ENCODE measurements at regions not wholly inside any gene's neighbourhood (a gene's known extent, or its start where the extent isn't known, plus 50 kb on each side); places are given as distances from the start of the nearest gene placed in this dataset.
A peak's percentile ranks its signal among the peaks of the same experiment; 100 is the strongest.

GRCh38 chr19:30968210-30968609, 381.0 kb downstream of the TSHZ3 start:
- no peaks in the 10 kb centered on the region for H3F3A ChIP-seq (ENCODE audit: low read depth)
- TF ChIP-seq CTCF (IDR thresholded peaks at IDR 0.05), result peak; percentile 23
- TF ChIP-seq EZH2phosphoT487 (IDR thresholded peaks at IDR 0.05), result no peak
- H3K36me3 ChIP-seq, result no peaks in the 10 kb centered on the region
- peak; percentile 13 for DNase-seq (ENCODE audit: low spot score)
- no peak overlapping the region for H3K4me3 ChIP-seq
- H3K4me2 ChIP-seq, result no peak overlapping the region
- H3K9ac ChIP-seq, result no peak overlapping the region
- H2AFZ ChIP-seq (replicated peaks), result no peak overlapping the region
- no peaks in the 10 kb centered on the region for H3K4me1 ChIP-seq
- no peaks in the 10 kb centered on the region for H4K20me1 ChIP-seq (ENCODE audit: low read depth)
- no peak overlapping the region for H3K4me3 Mint-ChIP-seq
- H3K27ac Mint-ChIP-seq, result no peak overlapping the region
- H3K9me3 Mint-ChIP-seq, result peaks cover 2% of the 10 kb centered on the region
- no peaks in the 10 kb centered on the region for H3K79me2 ChIP-seq (ENCODE audit: low read depth)
- no peaks in the 10 kb centered on the region for H3K4me1 Mint-ChIP-seq
- no peaks in the 10 kb centered on the region for H3K9me3 ChIP-seq (ENCODE audit: low read depth)
- no peaks in the 10 kb centered on the region for H3K36me3 Mint-ChIP-seq
- no peaks in the 10 kb centered on the region for H3K27me3 Mint-ChIP-seq (ENCODE audit: insufficient read depth, low read depth)
- no peaks in the 10 kb centered on the region for H3K27me3 ChIP-seq
- no peak overlapping the region for H3K27ac ChIP-seq

- no peaks in the 10 kb centered on the region for H3K9me3 ChIP-seq (ENCODE audit: low read depth)
- H3K4me3 Mint-ChIP-seq, result no peak overlapping the region
- H3K4me3 ChIP-seq, result no peak overlapping the region
- no peaks in the 10 kb centered on the region for H3K79me2 ChIP-seq (ENCODE audit: low read depth)
- no peaks in the 10 kb centered on the region for H3K27me3 ChIP-seq
- no peaks in the 10 kb centered on the region for H4K20me1 ChIP-seq (ENCODE audit: low read depth)
- H3F3A ChIP-seq (ENCODE audit: low read depth), result no peaks in the 10 kb centered on the region
- no peak overlapping the region for H3K27ac ChIP-seq
- no peaks in the 10 kb centered on the region for H3K4me1 ChIP-seq
- no peak overlapping the region for H3K9ac ChIP-seq
- H3K4me1 Mint-ChIP-seq, result no peaks in the 10 kb centered on the region
- H3K27ac Mint-ChIP-seq, result no peak overlapping the region
- H3K9me3 Mint-ChIP-seq, result peaks cover 2% of the 10 kb centered on the region
- no peaks in the 10 kb centered on the region for H3K36me3 Mint-ChIP-seq
- DNase-seq (ENCODE audit: low spot score), result no peak
- TF ChIP-seq EZH2 (IDR thresholded peaks at IDR 0.05) (no peak), EZH2phosphoT487 (IDR thresholded peaks at IDR 0.05) (no peak), CTCF (IDR thresholded peaks at IDR 0.05) (no peak)
- no peaks in the 10 kb centered on the region for H3K27me3 Mint-ChIP-seq (ENCODE audit: insufficient read depth, low read depth)
- no peaks in the 10 kb centered on the region for H3K36me3 ChIP-seq
- no peak overlapping the region for H2AFZ ChIP-seq (replicated peaks)
- no peak overlapping the region for H3K4me2 ChIP-seq
Measured at GRCh38 chr19:30966486-30966885, 382.8 kb downstream of the TSHZ3 start.

- no peak overlapping the region for H3K27ac ChIP-seq
- H3K79me2 ChIP-seq (ENCODE audit: low read depth), result no peaks in the 10 kb centered on the region
- no peaks in the 10 kb centered on the region for H3K9me3 ChIP-seq (ENCODE audit: low read depth)
- H3F3A ChIP-seq (ENCODE audit: low read depth), result no peaks in the 10 kb centered on the region
- no peak overlapping the region for H3K4me2 ChIP-seq
- Mint-ChIP-seq H3K36me3 (no peaks in the 10 kb centered on the region), H3K27me3 (ENCODE audit: insufficient read depth, low read depth) (peaks cover 5% of the 10 kb centered on the region), H3K27ac (no peak overlapping the region), H3K4me1 (peaks cover 4% of the 10 kb centered on the region), H3K9me3 (peaks cover 2% of the 10 kb centered on the region), H3K4me3 (no peak overlapping the region)
- no peaks in the 10 kb centered on the region for H3K36me3 ChIP-seq
- H2AFZ ChIP-seq (replicated peaks), result no peak overlapping the region
- no peak for DNase-seq (ENCODE audit: low spot score)
- H3K27me3 ChIP-seq, result no peaks in the 10 kb centered on the region
- TF ChIP-seq CTCF (IDR thresholded peaks at IDR 0.05), result no peak
- TF ChIP-seq EZH2phosphoT487 (IDR thresholded peaks at IDR 0.05), result no peak
- TF ChIP-seq EZH2 (IDR thresholded peaks at IDR 0.05), result no peak
- H3K9ac ChIP-seq, result no peak overlapping the region
- H3K4me1 ChIP-seq, result peaks cover 3% of the 10 kb centered on the region
- H4K20me1 ChIP-seq (ENCODE audit: low read depth), result no peaks in the 10 kb centered on the region
- H3K4me3 ChIP-seq, result no peak overlapping the region
Measured at GRCh38 chr19:30959011-30959410, 390.2 kb downstream of the TSHZ3 start.

All from neural progenitor cell (in vitro differentiated cells).